ENCODE measurements at regions not wholly inside any gene's neighbourhood (a gene's known extent, or its start where the extent isn't known, plus 50 kb on each side); places are given as distances from the start of the nearest gene placed in this dataset.

- H3K27me3 ChIP-seq: no peaks in the 10 kb centered on the region
- no peaks in the 10 kb centered on the region for H3K9me3 ChIP-seq
- ATAC-seq (ENCODE audit: low FRiP score in 2 of 2) (no peak), DNase-seq (no peak)
- H3K4me1 ChIP-seq: no peaks in the 10 kb centered on the region
- WGBS, 2 donors: 78 to 81% methylated on average over 9 of the region's 9 CpGs
- TF ChIP-seq EP300 (IDR thresholded peaks at IDR 0.05) (no peak), CTCF (IDR thresholded peaks at IDR 0.05) (no peak), POLR2AphosphoS5 (IDR thresholded peaks at IDR 0.05) (no peak), POLR2A (IDR thresholded peaks at IDR 0.05) (no peak)
- H3K27ac ChIP-seq: no peak overlapping the region
- H3K36me3 ChIP-seq: no peaks in the 10 kb centered on the region
- H3K4me3 ChIP-seq: no peak overlapping the region
These were observed 95.6 kb downstream of the SALL1 start for GRCh38 chr16:51055434-51055833.

DNA sequence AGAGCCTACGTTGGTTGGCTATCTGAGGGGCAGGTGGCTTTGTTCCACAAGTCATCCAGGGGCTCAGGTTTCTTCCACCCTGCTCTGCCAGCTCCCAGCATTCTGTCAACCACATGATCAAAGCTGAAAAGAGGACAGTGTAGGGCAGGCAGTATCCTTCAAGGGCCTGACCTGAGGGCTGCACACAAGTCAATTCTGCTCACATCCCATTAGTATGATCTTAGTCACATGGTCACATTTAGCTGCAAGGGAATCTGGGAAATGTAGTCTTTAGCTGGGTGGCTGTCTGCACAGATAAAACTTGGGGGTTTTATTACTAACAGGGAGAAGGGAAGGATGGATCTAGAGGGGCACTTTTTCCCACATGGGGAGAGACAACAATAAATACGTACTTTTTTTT lies 97.3 kb downstream of the SALL1 start:
- DNase-seq: no peak
- no peak overlapping the region for H3K4me3 ChIP-seq
- 64 to 70% methylated on average over 2 of the region's 2 CpGs for WGBS, 2 donors
- H3K27ac ChIP-seq: no peak overlapping the region
- H3K9me3 ChIP-seq: no peaks in the 10 kb centered on the region
- TF ChIP-seq CTCF (IDR thresholded peaks at IDR 0.05): no peak
- TF ChIP-seq POLR2AphosphoS5 (IDR thresholded peaks at IDR 0.05): no peak
- TF ChIP-seq EP300 (IDR thresholded peaks at IDR 0.05): no peak
- H3K36me3 ChIP-seq: no peaks in the 10 kb centered on the region
- ATAC-seq (ENCODE audit: low FRiP score in 2 of 2): no peak
- no peaks in the 10 kb centered on the region for H3K27me3 ChIP-seq
- no peaks in the 10 kb centered on the region for H3K4me1 ChIP-seq

- H3K36me3 ChIP-seq: no peaks in the 10 kb centered on the region
- H3K27me3 ChIP-seq: no peaks in the 10 kb centered on the region
- TF ChIP-seq POLR2A (IDR thresholded peaks at IDR 0.05) (no peak), CTCF (IDR thresholded peaks at IDR 0.05) (no peak), EP300 (IDR thresholded peaks at IDR 0.05) (no peak), POLR2AphosphoS5 (IDR thresholded peaks at IDR 0.05) (no peak)
- H3K4me3 ChIP-seq: no peak overlapping the region
- ATAC-seq (ENCODE audit: low FRiP score in 2 of 2) (no peak), DNase-seq (no peak)
- 87 to 88% methylated on average over 1 of the region's 1 CpG for WGBS, 2 donors
- H3K4me1 ChIP-seq: no peaks in the 10 kb centered on the region
- H3K9me3 ChIP-seq: no peaks in the 10 kb centered on the region
- H3K27ac ChIP-seq: no peak overlapping the region
These were observed 99.4 kb downstream of the SALL1 start for GRCh38 chr16:51051671-51052070.

DNA sequence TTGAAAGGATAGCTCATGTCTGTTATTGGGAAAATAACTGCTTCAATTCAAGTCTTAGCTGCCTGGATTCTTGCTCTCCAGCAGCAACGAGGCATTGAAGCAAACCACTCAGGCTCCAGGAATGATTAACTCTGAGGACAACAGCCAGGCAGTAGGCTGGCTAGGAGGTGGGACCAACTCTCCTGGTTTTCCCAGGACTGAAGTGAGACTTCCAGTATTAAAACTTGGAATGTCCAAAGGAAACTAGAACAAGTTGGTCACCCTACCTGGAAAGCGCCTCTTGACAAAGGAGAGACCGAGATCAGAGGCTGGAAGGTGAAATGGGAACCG lies 100.7 kb downstream of the SALL1 start:
- Histone ChIP-seq H3K9me3 (no peaks in the 10 kb centered on the region), H3K36me3 (no peaks in the 10 kb centered on the region), H3K4me1 (no peaks in the 10 kb centered on the region), H3K27me3 (no peaks in the 10 kb centered on the region), H3K4me3 (no peak overlapping the region), H3K27ac (no peak overlapping the region)
- no peak for DNase-seq
- 65 to 66% methylated on average over 4 of the region's 4 CpGs for WGBS, 2 donors
- TF ChIP-seq EP300 (IDR thresholded peaks at IDR 0.05): no peak
- TF ChIP-seq CTCF (IDR thresholded peaks at IDR 0.05): no peak
- TF ChIP-seq POLR2A (IDR thresholded peaks at IDR 0.05): no peak
- TF ChIP-seq POLR2AphosphoS5 (IDR thresholded peaks at IDR 0.05): no peak
- no peak for ATAC-seq (ENCODE audit: low FRiP score in 2 of 2)

GRCh38 chr16:51049678-51050376 lies 101.2 kb downstream of the SALL1 start:
- Histone ChIP-seq H3K4me3 (no peak overlapping the region), H3K9me3 (no peaks in the 10 kb centered on the region), H3K27me3 (no peaks in the 10 kb centered on the region), H3K27ac (no peak overlapping the region), H3K4me1 (no peaks in the 10 kb centered on the region), H3K36me3 (no peaks in the 10 kb centered on the region)
- DNase-seq (no peak), ATAC-seq (ENCODE audit: low FRiP score in 2 of 2) (no peak)
- no peak for TF ChIP-seq POLR2A (IDR thresholded peaks at IDR 0.05)
- no peak for TF ChIP-seq POLR2AphosphoS5 (IDR thresholded peaks at IDR 0.05)
- TF ChIP-seq EP300 (IDR thresholded peaks at IDR 0.05): no peak
- no peak for TF ChIP-seq CTCF (IDR thresholded peaks at IDR 0.05)
- 71 to 74% methylated on average over 3 of the region's 3 CpGs for WGBS, 2 donors
